ENCODE measurements at regions not wholly inside any gene's neighbourhood (a gene's known extent, or its start where the extent isn't known, plus 50 kb on each side); places are given as distances from the start of the nearest gene placed in this dataset.

DNA sequence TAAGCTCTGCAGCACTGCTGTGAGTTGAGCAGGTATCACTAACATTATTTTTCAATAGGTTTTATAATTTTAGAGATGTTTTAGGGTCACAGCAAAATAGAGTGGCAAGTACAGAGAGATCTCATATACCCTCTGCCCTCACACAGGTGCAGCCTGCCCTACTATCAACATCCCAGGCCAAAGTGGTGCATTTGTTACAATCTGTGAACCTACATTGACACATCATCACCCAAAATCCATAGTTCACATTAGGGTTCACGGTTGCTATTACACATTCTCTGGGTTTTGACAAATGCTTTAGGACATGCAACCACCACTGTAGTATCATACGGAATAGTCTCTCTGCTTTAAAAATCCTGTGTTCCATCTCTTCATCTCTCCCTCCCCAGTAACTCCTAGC is 173.1 kb downstream of the DHX15 start:
- TF ChIP-seq POLR2A (IDR thresholded peaks at IDR 0.05; ENCODE audit: low read length) (no peak), GATA1 (IDR thresholded peaks at IDR 0.05; ENCODE audit: low read depth, low read length) (no peak)
